ENCODE measurements at regions not wholly inside any gene's neighbourhood (a gene's known extent, or its start where the extent isn't known, plus 50 kb on each side); places are given as distances from the start of the nearest gene placed in this dataset.

- TF ChIP-seq CTCF (IDR thresholded peaks at IDR 0.05; ENCODE audit: extremely low read depth, missing control alignments): no peak
- no peak for DNase-seq (ENCODE audit: low spot score)
These were observed 68.1 kb upstream of the HAAO start for GRCh38 chr2:42860319-42861094.

- no peak for DNase-seq (ENCODE audit: low spot score)
- TF ChIP-seq CTCF (IDR thresholded peaks at IDR 0.05; ENCODE audit: extremely low read depth, missing control alignments): no peak
These were observed 67.4 kb upstream of the HAAO start for GRCh38 chr2:42859791-42860190.

GRCh38 chr2:42859006-42859552, 66.7 kb upstream of the HAAO start:
- DNase-seq (ENCODE audit: low spot score): peak; percentile 76
- peak; percentile 72 for TF ChIP-seq CTCF (IDR thresholded peaks at IDR 0.05; ENCODE audit: extremely low read depth, missing control alignments)

- TF ChIP-seq CTCF (IDR thresholded peaks at IDR 0.05; ENCODE audit: extremely low read depth, missing control alignments): no peak
- no peak for DNase-seq (ENCODE audit: low spot score)
These were observed 66.0 kb upstream of the HAAO start for GRCh38 chr2:42858140-42859005.

GRCh38 chr2:42856891-42857632, 64.7 kb upstream of the HAAO start:
- no peak for DNase-seq (ENCODE audit: low spot score)
- TF ChIP-seq CTCF (IDR thresholded peaks at IDR 0.05; ENCODE audit: extremely low read depth, missing control alignments): no peak

GRCh38 chr2:42856106-42856860, 63.9 kb upstream of the HAAO start:
- DNase-seq (ENCODE audit: low spot score): no peak

More at GRCh38 chr2:42856106-42856860, 63.9 kb upstream of the HAAO start:
- no peak for TF ChIP-seq CTCF (IDR thresholded peaks at IDR 0.05; ENCODE audit: extremely low read depth, missing control alignments)

Data from GM20000 (cell line).